ENCODE measurements at regions not wholly inside any gene's neighbourhood (a gene's known extent, or its start where the extent isn't known, plus 50 kb on each side); places are given as distances from the start of the nearest gene placed in this dataset.
A peak's percentile ranks its signal among the peaks of the same experiment; 100 is the strongest.
"Not testable (repeated sequence)": the region's sequence is repeated elsewhere in the genome, so short reads cannot be mapped to it uniquely, and the experiment has no call there.

GRCh38 chr15:84421513-84422181 lies 179.2 kb upstream of the ZSCAN2 start:
- peak in 1 of 2 donors; percentile 5 for DNase-seq

- not testable (repeated sequence) for DNase-seq
These were observed 175.5 kb upstream of the ZSCAN2 start for GRCh38 chr15:84425327-84425726.

- not testable (repeated sequence) for DNase-seq
These were observed 127.4 kb upstream of the ZSCAN2 start for GRCh38 chr15:84473305-84473877.

- DNase-seq: not testable (repeated sequence)
These were observed 124.3 kb upstream of the ZSCAN2 start for GRCh38 chr15:84476364-84477033.

- not testable (repeated sequence) for DNase-seq
These were observed 123.3 kb upstream of the ZSCAN2 start for GRCh38 chr15:84477550-84477949.

GRCh38 chr15:84480174-84480681 lies 120.6 kb upstream of the ZSCAN2 start:
- DNase-seq: not testable (repeated sequence)

- DNase-seq: not testable (repeated sequence)
These were observed 117.0 kb upstream of the ZSCAN2 start for GRCh38 chr15:84483859-84484258.

- DNase-seq: peak; percentile 4 to 11
These were observed 100.5 kb upstream of the ZSCAN2 start for GRCh38 chr15:84500165-84500889.

- DNase-seq: not testable (repeated sequence)
These were observed 97.7 kb upstream of the ZSCAN2 start for GRCh38 chr15:84503101-84503500.

- not testable (repeated sequence) for DNase-seq
These were observed 95.3 kb upstream of the ZSCAN2 start for GRCh38 chr15:84505552-84505951.

GRCh38 chr15:84512324-84512723 lies 88.5 kb upstream of the ZSCAN2 start:
- not testable (repeated sequence) for DNase-seq

- DNase-seq: peak in 1 of 2 donors; percentile 0
These were observed 84.0 kb upstream of the ZSCAN2 start for GRCh38 chr15:84516773-84517172.

- not testable (repeated sequence) for DNase-seq
These were observed 75.1 kb upstream of the ZSCAN2 start for GRCh38 chr15:84525491-84526344.

GRCh38 chr15:84530751-84531150 lies 70.1 kb upstream of the ZSCAN2 start:
- DNase-seq: not testable (repeated sequence)

GRCh38 chr15:84531223-84531622 lies 69.6 kb upstream of the ZSCAN2 start:
- DNase-seq: not testable (repeated sequence)

- DNase-seq: not testable (repeated sequence)
These were observed 69.0 kb upstream of the ZSCAN2 start for GRCh38 chr15:84531709-84532367.

GRCh38 chr15:84533705-84534104 lies 67.1 kb upstream of the ZSCAN2 start:
- DNase-seq: not testable (repeated sequence)

- DNase-seq: not testable (repeated sequence)
These were observed 66.1 kb upstream of the ZSCAN2 start for GRCh38 chr15:84534561-84535235.

- DNase-seq: not testable (repeated sequence)
These were observed 64.6 kb upstream of the ZSCAN2 start for GRCh38 chr15:84536181-84536580.

GRCh38 chr15:84544586-84544985 lies 56.2 kb upstream of the ZSCAN2 start:
- DNase-seq: not testable (repeated sequence)

GRCh38 chr15:84547150-84547549 lies 53.7 kb upstream of the ZSCAN2 start:
- not testable (repeated sequence) for DNase-seq

All from CD4-positive, alpha-beta T cell treated with Interleukin-1 beta for 1 hour (primary cell).